ENCODE measurements at regions not wholly inside any gene's neighbourhood (a gene's known extent, or its start where the extent isn't known, plus 50 kb on each side); places are given as distances from the start of the nearest gene placed in this dataset.

GRCh38 chr1:164333387-164333786, 225.6 kb upstream of the PBX1 start (continued):
- no peak for TF ChIP-seq CTCF (IDR thresholded peaks at IDR 0.05; ENCODE audit: poor library complexity, severe bottlenecking)
- TF ChIP-seq TAF1 (IDR thresholded peaks at IDR 0.05; ENCODE audit: low read depth) = no peak

GRCh38 chr1:164337394-164337793, 221.6 kb upstream of the PBX1 start:
- Histone ChIP-seq H4K20me1 (ENCODE audit: insufficient read depth) (no peaks in the 10 kb centered on the region), H3F3A (ENCODE audit: insufficient read depth, low read length, poor library complexity, severe bottlenecking) (no peaks in the 10 kb centered on the region), H3K27ac (ENCODE audit: low read length) (no peak overlapping the region), H3K36me3 (ENCODE audit: insufficient read depth, low read length) (no peaks in the 10 kb centered on the region), H3K9ac (ENCODE audit: low read length) (no peak overlapping the region), H3K4me2 (ENCODE audit: low read length) (no peak overlapping the region), H3K9me2 (ENCODE audit: insufficient read depth, low read length) (no peaks in the 10 kb centered on the region), H3K9me3 (ENCODE audit: low read length) (no peaks in the 10 kb centered on the region), H3K27me3 (ENCODE audit: insufficient read depth, low read depth, low read length) (no peaks in the 10 kb centered on the region), H3K79me2 (replicated peaks; ENCODE audit: insufficient read depth, low read length) (no peaks in the 10 kb centered on the region), H2AFZ (ENCODE audit: low read depth, low read length) (no peak overlapping the region), H3K4me3 (ENCODE audit: low read length) (no peak overlapping the region)
- TF ChIP-seq RAD21 (conservative IDR thresholded peaks at IDR 0.05) = no peak
- no peak for TF ChIP-seq REST (IDR thresholded peaks at IDR 0.05; ENCODE audit: borderline replicate concordance)

- Histone ChIP-seq H4K20me1 (ENCODE audit: insufficient read depth) (no peaks in the 10 kb centered on the region), H3K9ac (ENCODE audit: low read length) (no peak overlapping the region), H3K27ac (ENCODE audit: low read length) (no peak overlapping the region), H3K27me3 (ENCODE audit: insufficient read depth, low read depth, low read length) (no peaks in the 10 kb centered on the region), H3K9me3 (ENCODE audit: low read length) (no peaks in the 10 kb centered on the region), H3K9me2 (ENCODE audit: insufficient read depth, low read length) (no peaks in the 10 kb centered on the region), H3F3A (ENCODE audit: insufficient read depth, low read length, poor library complexity, severe bottlenecking) (no peaks in the 10 kb centered on the region), H2AFZ (ENCODE audit: low read depth, low read length) (no peak overlapping the region), H3K4me2 (ENCODE audit: low read length) (no peak overlapping the region), H3K36me3 (ENCODE audit: insufficient read depth, low read length) (no peaks in the 10 kb centered on the region), H3K4me3 (ENCODE audit: low read length) (no peak overlapping the region), H3K79me2 (replicated peaks; ENCODE audit: insufficient read depth, low read length) (no peaks in the 10 kb centered on the region)
- TF ChIP-seq SMC3 (conservative IDR thresholded peaks at IDR 0.05; ENCODE audit: poor library complexity) (no peak), REST (IDR thresholded peaks at IDR 0.05; ENCODE audit: borderline replicate concordance) (peak; percentile 67), TAF1 (IDR thresholded peaks at IDR 0.05; ENCODE audit: low read depth) (no peak), CTCF (IDR thresholded peaks at IDR 0.05; ENCODE audit: poor library complexity, severe bottlenecking) (no peak), EP300 (conservative IDR thresholded peaks at IDR 0.05; ENCODE audit: poor library complexity, severe bottlenecking) (peak; percentile 52), POLR2AphosphoS5 (IDR thresholded peaks at IDR 0.05) (peak; percentile 19), EZH2 (IDR thresholded peaks at IDR 0.05; ENCODE audit: borderline replicate concordance, insufficient read depth, low read length, poor library complexity, severe bottlenecking) (no peak), RAD21 (conservative IDR thresholded peaks at IDR 0.05) (no peak), MXI1 (conservative IDR thresholded peaks at IDR 0.05; ENCODE audit: poor library complexity, severe bottlenecking) (no peak)
Measured at GRCh38 chr1:164337885-164338284, 221.1 kb upstream of the PBX1 start.

Measured in neural cell (in vitro differentiated cells).